DOHH2 (cell line): ENCODE measurements at regions not wholly inside any gene's neighbourhood (a gene's known extent, or its start where the extent isn't known, plus 50 kb on each side); places are given as distances from the start of the nearest gene placed in this dataset.

ENCODE experiments used
- H3F3A ChIP-seq: fragments of 200-600 bp; sonication (generic), shearing (Covaris generic); 2 replicates; pipeline ENCODE4 v1.6.0; 2016; ENCODE audit warnings: antibody characterized with exemption, mild to moderate bottlenecking; ENCODE audit not compliant: control insufficient read depth, insufficient read depth
- H3K27ac ChIP-seq: fragments of 200-600 bp; sonication (generic); 2 replicates; pipeline ENCODE4 v1.5.1; 2014; ENCODE audit warnings: low read depth, mild to moderate bottlenecking, low read length, moderate library complexity
- H3K27me3 ChIP-seq: fragments of 200-600 bp; sonication (generic); 2 replicates; pipeline ENCODE4 v1.6.1; 2014; ENCODE audit warnings: mild to moderate bottlenecking, low read length, mixed read lengths; ENCODE audit not compliant: control insufficient read depth
- H3K36me3 ChIP-seq: fragments of 200-600 bp; sonication (generic); 2 replicates; pipeline ENCODE4 v1.6.1; 2014; ENCODE audit warnings: mild to moderate bottlenecking, low read length, moderate library complexity, mixed read lengths; ENCODE audit not compliant: control insufficient read depth
- H3K4me1 ChIP-seq: fragments of 200-600 bp; sonication (generic); 2 replicates; pipeline ENCODE4 v1.6.1; 2014; ENCODE audit warnings: mild to moderate bottlenecking, low read length, mixed read lengths; ENCODE audit not compliant: control insufficient read depth
- H3K4me2 ChIP-seq: fragments of 200-600 bp; sonication (generic); 2 replicates; pipeline ENCODE4 v1.6.0; 2014; ENCODE audit warnings: mild to moderate bottlenecking, low read length, moderate library complexity
- H3K4me3 ChIP-seq: fragments of 200-600 bp; sonication (generic); 2 replicates; pipeline ENCODE4 v1.5.1; 2014; ENCODE audit warnings: mild to moderate bottlenecking, low read length, mixed read lengths
- H3K79me2 ChIP-seq: fragments of 200-600 bp; sonication (generic); 2 replicates; pipeline ENCODE4 v1.6.1; 2014; ENCODE audit warnings: mild to moderate bottlenecking, low read length, mixed read lengths; ENCODE audit not compliant: control insufficient read depth
- H3K9me2 ChIP-seq: fragments of 200-600 bp; sonication (generic); replicated peaks from 2 replicates; pipeline ENCODE4 v1.6.1; 2014; ENCODE audit warnings: mild to moderate bottlenecking, low read length, mixed read lengths; ENCODE audit not compliant: control insufficient read depth
- H3K9me3 ChIP-seq: fragments of 200-600 bp; sonication (generic); 2 replicates; pipeline ENCODE4 v1.6.1; 2014; ENCODE audit warnings: antibody characterized with exemption, low read length, mixed read lengths; ENCODE audit not compliant: control insufficient read depth, insufficient read depth
- H4K20me1 ChIP-seq: fragments of 200-600 bp; sonication (generic); 2 replicates; pipeline ENCODE4 v1.6.0; 2014; ENCODE audit warnings: low read depth, mild to moderate bottlenecking, antibody characterized with exemption, low read length, moderate library complexity; ENCODE audit not compliant: control insufficient read depth, insufficient read depth
- EZH2phosphoT487 ChIP-seq: fragments of 200-600 bp; sonication (generic); IDR thresholded peaks from 2 replicates; pipeline ENCODE4 v1.6.1; 2017; ENCODE audit warnings: borderline replicate concordance, mild to moderate bottlenecking, antibody characterized with exemption, low read length, moderate library complexity, mixed read lengths
- TF ChIP-seq, protein P1 (sequence below): fragments of 200-600 bp; sonication (generic); IDR thresholded peaks from one replicate; pipeline ENCODE4 v1.5.1; 2014; ENCODE audit warnings: antibody characterized with exemption, mild to moderate bottlenecking, low read depth, low read length; ENCODE audit not compliant: poor library complexity, severe bottlenecking

DNA sequence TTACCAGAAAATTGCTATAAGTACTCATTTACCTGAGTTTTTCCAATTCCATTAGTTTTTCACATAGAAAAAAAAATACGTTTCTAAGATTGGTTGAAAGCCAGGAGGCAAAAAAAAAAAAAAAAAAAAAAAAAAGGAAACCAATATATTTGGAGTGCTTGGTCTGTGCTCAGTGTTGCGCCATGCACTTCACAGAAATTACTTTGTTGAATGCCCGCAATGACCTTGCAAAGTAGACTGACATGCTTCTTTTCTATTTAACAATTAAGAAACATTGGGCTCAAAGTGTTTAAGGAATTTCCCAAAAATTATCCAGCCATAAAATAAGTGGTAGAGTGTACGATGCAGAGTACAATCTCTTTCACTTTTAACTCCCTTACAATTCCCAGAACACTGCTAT, 65.2 kb upstream of the PAPPA start:
- H3K9me3 ChIP-seq: no peaks in the 10 kb centered on the region
- no peaks in the 10 kb centered on the region for H3K9me2 ChIP-seq
- TF ChIP-seq EZH2phosphoT487: no peak
- TF ChIP-seq, protein P1, sequence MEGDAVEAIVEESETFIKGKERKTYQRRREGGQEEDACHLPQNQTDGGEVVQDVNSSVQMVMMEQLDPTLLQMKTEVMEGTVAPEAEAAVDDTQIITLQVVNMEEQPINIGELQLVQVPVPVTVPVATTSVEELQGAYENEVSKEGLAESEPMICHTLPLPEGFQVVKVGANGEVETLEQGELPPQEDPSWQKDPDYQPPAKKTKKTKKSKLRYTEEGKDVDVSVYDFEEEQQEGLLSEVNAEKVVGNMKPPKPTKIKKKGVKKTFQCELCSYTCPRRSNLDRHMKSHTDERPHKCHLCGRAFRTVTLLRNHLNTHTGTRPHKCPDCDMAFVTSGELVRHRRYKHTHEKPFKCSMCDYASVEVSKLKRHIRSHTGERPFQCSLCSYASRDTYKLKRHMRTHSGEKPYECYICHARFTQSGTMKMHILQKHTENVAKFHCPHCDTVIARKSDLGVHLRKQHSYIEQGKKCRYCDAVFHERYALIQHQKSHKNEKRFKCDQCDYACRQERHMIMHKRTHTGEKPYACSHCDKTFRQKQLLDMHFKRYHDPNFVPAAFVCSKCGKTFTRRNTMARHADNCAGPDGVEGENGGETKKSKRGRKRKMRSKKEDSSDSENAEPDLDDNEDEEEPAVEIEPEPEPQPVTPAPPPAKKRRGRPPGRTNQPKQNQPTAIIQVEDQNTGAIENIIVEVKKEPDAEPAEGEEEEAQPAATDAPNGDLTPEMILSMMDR: no peak
- no peaks in the 10 kb centered on the region for H3K4me1 ChIP-seq
- no peak overlapping the region for H3K4me2 ChIP-seq
- no peaks in the 10 kb centered on the region for H3K27me3 ChIP-seq
- H3K4me3 ChIP-seq: no peak overlapping the region
- no peaks in the 10 kb centered on the region for H3K36me3 ChIP-seq
- no peak overlapping the region for H3K27ac ChIP-seq
- no peaks in the 10 kb centered on the region for H3F3A ChIP-seq
- no peaks in the 10 kb centered on the region for H4K20me1 ChIP-seq
- no peaks in the 10 kb centered on the region for H3K79me2 ChIP-seq

DNA sequence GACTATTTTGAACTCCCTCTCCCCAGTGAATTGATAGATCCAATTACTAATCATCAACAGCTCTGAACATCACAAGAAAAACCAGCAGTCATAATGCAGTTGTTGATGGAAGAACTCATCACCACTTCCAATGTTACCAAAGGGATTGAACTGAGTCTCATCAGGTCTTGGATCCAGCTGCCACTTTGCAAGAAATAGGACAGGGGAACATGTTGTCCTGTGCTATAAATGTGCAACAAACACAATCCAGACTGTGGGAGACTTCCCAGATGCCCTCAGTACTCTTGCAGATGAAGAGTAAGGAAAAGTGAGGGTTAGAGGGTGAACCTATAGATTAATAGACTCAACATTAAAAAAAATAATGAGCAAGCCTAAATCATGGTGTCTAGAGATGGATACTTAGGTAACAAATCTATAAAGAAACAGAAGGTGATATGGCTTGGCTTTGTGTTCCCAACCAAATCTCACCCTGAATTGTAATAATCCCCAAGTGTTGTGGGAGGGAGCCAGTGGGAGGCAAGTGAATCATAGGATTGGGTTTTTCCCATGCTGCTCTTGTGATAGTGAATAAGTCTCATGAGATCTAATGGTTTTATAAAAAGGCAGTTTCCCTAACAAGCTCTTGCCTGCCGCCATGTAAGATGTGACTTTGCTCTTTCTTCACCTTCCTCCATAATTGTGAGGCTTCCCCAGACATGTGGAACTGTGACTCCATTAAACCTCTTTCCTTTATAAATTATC, 63.4 kb upstream of the PAPPA start:
- H3K79me2 ChIP-seq: no peaks in the 10 kb centered on the region
- no peak overlapping the region for H3K4me3 ChIP-seq
- H3K36me3 ChIP-seq: no peaks in the 10 kb centered on the region
- H3K4me1 ChIP-seq: no peaks in the 10 kb centered on the region
- no peaks in the 10 kb centered on the region for H4K20me1 ChIP-seq
- H3K4me2 ChIP-seq: no peak overlapping the region
- H3F3A ChIP-seq: no peaks in the 10 kb centered on the region
- no peak overlapping the region for H3K27ac ChIP-seq
- no peaks in the 10 kb centered on the region for H3K27me3 ChIP-seq
- H3K9me3 ChIP-seq: no peaks in the 10 kb centered on the region
- no peaks in the 10 kb centered on the region for H3K9me2 ChIP-seq
- TF ChIP-seq EZH2phosphoT487: no peak
- TF ChIP-seq, protein P1: no peak

DNA sequence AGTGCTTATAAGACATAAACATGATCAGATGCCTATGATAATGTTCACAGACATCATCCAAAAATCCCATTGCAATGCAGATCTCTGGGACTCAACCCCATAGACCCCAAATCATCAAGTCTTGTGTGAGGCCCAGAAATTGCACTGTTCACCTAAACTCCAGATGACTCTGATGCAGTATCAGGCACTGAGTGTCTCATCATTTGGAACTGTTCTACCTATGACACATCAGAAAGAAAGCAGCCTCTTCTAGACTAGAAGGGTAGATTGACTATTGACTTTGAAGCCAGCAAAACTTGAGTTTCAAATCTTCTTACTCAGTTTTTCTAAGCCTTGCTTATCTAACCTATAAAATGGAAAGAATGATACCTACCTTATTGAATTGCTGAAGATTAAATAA, 58.7 kb upstream of the PAPPA start:
- TF ChIP-seq, protein P1: no peak
- no peak for TF ChIP-seq EZH2phosphoT487
- H3F3A ChIP-seq: no peaks in the 10 kb centered on the region
- no peak overlapping the region for H3K4me3 ChIP-seq
- H4K20me1 ChIP-seq: no peaks in the 10 kb centered on the region
- no peak overlapping the region for H3K4me2 ChIP-seq
- H3K9me2 ChIP-seq: no peaks in the 10 kb centered on the region
- H3K27ac ChIP-seq: no peak overlapping the region
- H3K9me3 ChIP-seq: no peaks in the 10 kb centered on the region
- H3K27me3 ChIP-seq: no peaks in the 10 kb centered on the region
- H3K79me2 ChIP-seq: no peaks in the 10 kb centered on the region
- no peaks in the 10 kb centered on the region for H3K36me3 ChIP-seq
- H3K4me1 ChIP-seq: no peaks in the 10 kb centered on the region
